Colonic mucosa (tissue), 4 donors: ENCODE measurements at regions not wholly inside any gene's neighbourhood (a gene's known extent, or its start where the extent isn't known, plus 50 kb on each side); places are given as distances from the start of the nearest gene placed in this dataset.

Source experiments
- DNase-seq: peaks from one replicate; pipeline ENCODE4 v3.0.0-alpha.2; 2020
- H3K27ac ChIP-seq: fragments of 200-600 bp; one replicate; pipeline ENCODE4 v1.8.0; 2021
- H3K27me3 ChIP-seq: fragments of 200-600 bp; one replicate; pipeline ENCODE4 v1.8.0; 2021
- H3K36me3 ChIP-seq: fragments of 200-600 bp; one replicate; pipeline ENCODE4 v1.8.0; 2021
- H3K4me1 ChIP-seq: fragments of 200-600 bp; one replicate; pipeline ENCODE4 v1.8.0; 2021; ENCODE audit warnings: mild to moderate bottlenecking
- H3K4me3 ChIP-seq: fragments of 200-600 bp; one replicate; pipeline ENCODE4 v1.8.0; 2021
- H3K9ac ChIP-seq, 2 donors: one replicate each; pipeline ENCODE4 v1.7.0; 2013; ENCODE audit warnings: control low read depth in 2 of 2, low read depth in 2 of 2, low read length in 2 of 2
- H3K9me3 ChIP-seq: fragments of 200-600 bp; one replicate; pipeline ENCODE4 v1.8.0; 2021
- CTCF ChIP-seq: fragments of 200-600 bp; IDR thresholded peaks from one replicate; pipeline ENCODE4 v1.8.0; 2022; ENCODE audit warnings: antibody characterized with exemption, mild to moderate bottlenecking
- intact Hi-C: fragments of 100-400 bp; cut with DNase I; formaldehyde crosslinking; loops from one replicate; pipeline ENCODE4 v1.14.1; 2022
- donor health status: healthy.
- donor health status: DM: no; HTN: no; CAD: no.
- donor health status: DM: no; HTN: no; CAD: no.

GRCh38 chr2:149773006-149773405 lies 185.4 kb upstream of the MMADHC start:
- no peaks in the 10 kb centered on the region for H3K9me3 ChIP-seq
- DNase-seq: no peak
- no peaks in the 10 kb centered on the region for H3K27me3 ChIP-seq

GRCh38 chr2:149768320-149768799 lies 180.8 kb upstream of the MMADHC start:
- H3K36me3 ChIP-seq: no peaks in the 10 kb centered on the region
- intact Hi-C loops: no loop called here
- TF ChIP-seq CTCF: no peak
- H3K9me3 ChIP-seq: no peaks in the 10 kb centered on the region
- no peak overlapping the region for H3K27ac ChIP-seq
- H3K4me3 ChIP-seq: no peak overlapping the region
- DNase-seq: no peak
- H3K9ac ChIP-seq: no peak overlapping the region
- H3K27me3 ChIP-seq: no peaks in the 10 kb centered on the region
- no peaks in the 10 kb centered on the region for H3K4me1 ChIP-seq

More at GRCh38 chr2:149773006-149773405, 185.4 kb upstream of the MMADHC start:
- intact Hi-C loops: no loop called here
- Histone ChIP-seq H3K4me3 (no peak overlapping the region), H3K27ac (no peak overlapping the region), H3K36me3 (no peaks in the 10 kb centered on the region), H3K9ac (no peak overlapping the region), H3K4me1 (no peaks in the 10 kb centered on the region)
- no peak for TF ChIP-seq CTCF

- no peak for TF ChIP-seq CTCF
- Histone ChIP-seq H3K27me3 (no peaks in the 10 kb centered on the region), H3K9me3 (no peaks in the 10 kb centered on the region), H3K4me3 (no peak overlapping the region), H3K9ac (no peak overlapping the region), H3K4me1 (no peaks in the 10 kb centered on the region), H3K36me3 (no peaks in the 10 kb centered on the region), H3K27ac (no peak overlapping the region)
- intact Hi-C loops: no loop called here
- DNase-seq: no peak
Measured at GRCh38 chr2:149767516-149767974, 180.0 kb upstream of the MMADHC start.

GRCh38 chr2:149766339-149766738 lies 178.8 kb upstream of the MMADHC start:
- no peak for TF ChIP-seq CTCF

GRCh38 chr2:149765636-149766035 lies 178.1 kb upstream of the MMADHC start:
- no peaks in the 10 kb centered on the region for H3K27me3 ChIP-seq
- intact Hi-C loops: no loop called here
- H3K27ac ChIP-seq: no peak overlapping the region
- no peaks in the 10 kb centered on the region for H3K36me3 ChIP-seq
- no peaks in the 10 kb centered on the region for H3K9me3 ChIP-seq
- no peaks in the 10 kb centered on the region for H3K4me1 ChIP-seq
- no peak overlapping the region for H3K4me3 ChIP-seq
- no peak overlapping the region for H3K9ac ChIP-seq
- DNase-seq: no peak
- no peak for TF ChIP-seq CTCF

More at GRCh38 chr2:149766339-149766738, 178.8 kb upstream of the MMADHC start:
- H3K4me1 ChIP-seq: no peaks in the 10 kb centered on the region
- DNase-seq: no peak
- no peaks in the 10 kb centered on the region for H3K27me3 ChIP-seq
- H3K36me3 ChIP-seq: no peaks in the 10 kb centered on the region
- H3K27ac ChIP-seq: no peak overlapping the region
- no peak overlapping the region for H3K4me3 ChIP-seq
- H3K9ac ChIP-seq: no peak overlapping the region
- intact Hi-C loops: no loop called here
- H3K9me3 ChIP-seq: no peaks in the 10 kb centered on the region

- intact Hi-C loops: no loop called here
- Histone ChIP-seq H3K4me1 (no peaks in the 10 kb centered on the region), H3K36me3 (no peaks in the 10 kb centered on the region), H3K9me3 (no peaks in the 10 kb centered on the region), H3K27ac (no peak overlapping the region), H3K27me3 (no peaks in the 10 kb centered on the region), H3K9ac (no peak overlapping the region), H3K4me3 (no peak overlapping the region)
- TF ChIP-seq CTCF: no peak
- DNase-seq: no peak
Measured at GRCh38 chr2:149765003-149765402, 177.4 kb upstream of the MMADHC start.
